Spleen (tissue), 11 donors: ENCODE measurements at regions not wholly inside any gene's neighbourhood (a gene's known extent, or its start where the extent isn't known, plus 50 kb on each side); places are given as distances from the start of the nearest gene placed in this dataset.

Experiments
- DNase-seq: peaks from one replicate; pipeline ENCODE4 v3.0.0-alpha.2; 2020
- H3K27ac ChIP-seq, 8 donors: fragments of 200-600 bp; sonication (generic) in 7 of 8; 1 replicate in 4 of 8; 2 replicates in 4 of 8; pipeline versions ENCODE4 v1.5.0 to v1.8.0; 2016 to 2021; ENCODE audit warnings: inconsistent platforms in 4 of 8, mild to moderate bottlenecking in 4 of 8, moderate library complexity in 1 of 8
- H3K27me3 ChIP-seq, 7 donors: fragments of 200-600 bp; sonication (generic) in 6 of 7; replicated peaks in 1 of 7; 1 replicate in 4 of 7; 2 replicates in 3 of 7; pipeline versions ENCODE4 v1.5.0 to v1.8.0; 2016 to 2021; ENCODE audit warnings: inconsistent platforms in 3 of 7, mild to moderate bottlenecking in 1 of 7
- H3K36me3 ChIP-seq, 6 donors: fragments of 200-600 bp; sonication (generic) in 5 of 6; 1 replicate in 4 of 6; 2 replicates in 2 of 6; pipeline versions ENCODE4 v1.5.0 to v1.8.0; 2016 to 2021; ENCODE audit warnings: inconsistent platforms in 2 of 6
- H3K4me1 ChIP-seq, 6 donors: fragments of 200-600 bp; sonication (generic) in 5 of 6; 1 replicate in 3 of 6; 2 replicates in 3 of 6; pipeline versions ENCODE4 v1.5.0 to v1.8.0; 2016 to 2021; ENCODE audit warnings: inconsistent platforms in 3 of 6
- H3K4me3 ChIP-seq, 8 donors: fragments of 200-600 bp; sonication (generic) in 7 of 8; 1 replicate in 4 of 8; 2 replicates in 4 of 8; pipeline versions ENCODE4 v1.5.0 to v1.8.0; 2016 to 2021; ENCODE audit warnings: inconsistent platforms in 4 of 8, mild to moderate bottlenecking in 4 of 8, moderate library complexity in 2 of 8
- H3K9me3 ChIP-seq, 8 donors: fragments of 200-600 bp; sonication (generic) in 7 of 8; 1 replicate in 4 of 8; 2 replicates in 4 of 8; pipeline versions ENCODE4 v1.5.0 to v1.8.0; 2016 to 2021; ENCODE audit warnings: inconsistent platforms in 4 of 8
- CTCF ChIP-seq, 11 experiments: fragments of 200-600 bp in 7 of 11; fragments of 450-650 bp in 4 of 11; sonication (generic) in 4 of 11; IDR thresholded peaks in 8 of 11; conservative IDR thresholded peaks in 3 of 11; 1 replicate in 7 of 11; 2 replicates in 4 of 11; pipeline versions ENCODE4 v1.4.0 to v1.8.0; 2016 to 2021; ENCODE audit warnings: antibody characterized with exemption in 11 of 11, inconsistent platforms in 4 of 11, mild to moderate bottlenecking in 1 of 11
- POLR2A ChIP-seq, 3 donors: fragments of 450-650 bp; IDR thresholded peaks; one replicate each; pipeline ENCODE4 v1.5.1; 2017; ENCODE audit warnings: antibody characterized with exemption in 3 of 3, mild to moderate bottlenecking in 1 of 3
- POLR2AphosphoS5 ChIP-seq, 3 donors: sonication (generic); formaldehyde crosslinking; IDR thresholded peaks; one replicate each; pipeline ENCODE4 v1.5.1; 2017; ENCODE audit warnings: antibody characterized with exemption in 3 of 3
- WGBS, 5 donors: extraction: QIAGEN DNeasy Blood & Tissue Kit in 3 of 5; methylation state at CpG; one replicate each; pipeline versions ENCODE4 v1.1.5 to v1.1.7; 2013 to 2018; 5-methylcytosine and 5-hydroxymethylcytosine counted together
- intact Hi-C: fragments of 100-400 bp; cut with DNase I; formaldehyde crosslinking; loops from one replicate; pipeline ENCODE4 v1.15.0; 2023; ENCODE audit warnings: low total_unique reads
- donor health status: healthy with polysubstance abuse.
- donor health status: DM: no; HTN: no; CAD: no; lungs with moderate emphysema.
- donor health status: DM: no; HTN: no; CAD: no.
- donor health status: Bipolar disorder and iron deficiency.
- donor health status: healthy.
- donor health status: DM: no; HTN: no; CAD: no.
- donor health status: DM: yes; HTN: yes; CAD: no.

- no peaks in the 10 kb centered on the region for H3K27me3 ChIP-seq
- no peak for DNase-seq
- no peaks in the 10 kb centered on the region for H3K9me3 ChIP-seq
- WGBS, 5 donors: 52 to 74% (median 69%) methylated on average over 1 of the region's 1 CpG
- H3K4me3 ChIP-seq: no peak overlapping the region
- H3K27ac ChIP-seq: no peak overlapping the region
- intact Hi-C loops: no loop called here
- TF ChIP-seq POLR2AphosphoS5 (IDR thresholded peaks at IDR 0.05): no peak
- TF ChIP-seq POLR2A (IDR thresholded peaks at IDR 0.05): no peak
- TF ChIP-seq CTCF (IDR thresholded peaks at IDR 0.05 in 8 of 11, conservative IDR thresholded peaks at IDR 0.05 in 3 of 11): no peak
- no peaks in the 10 kb centered on the region for H3K36me3 ChIP-seq
- no peaks in the 10 kb centered on the region for H3K4me1 ChIP-seq
These were observed 441.5 kb upstream of the SPRY2 start for GRCh38 chr13:80782441-80782840.

GRCh38 chr13:80778297-80778696, 437.4 kb upstream of the SPRY2 start:
- Histone ChIP-seq H3K36me3 (no peaks in the 10 kb centered on the region), H3K9me3 (no peaks in the 10 kb centered on the region), H3K27ac (no peak overlapping the region), H3K27me3 (no peaks in the 10 kb centered on the region), H3K4me1 (no peaks in the 10 kb centered on the region), H3K4me3 (no peak overlapping the region)
- TF ChIP-seq POLR2AphosphoS5 (IDR thresholded peaks at IDR 0.05) (no peak), POLR2A (IDR thresholded peaks at IDR 0.05) (no peak), CTCF (IDR thresholded peaks at IDR 0.05 in 8 of 11, conservative IDR thresholded peaks at IDR 0.05 in 3 of 11) (no peak)
- WGBS, 5 donors: 68 to 86% (median 73%) methylated on average over 1 of the region's 1 CpG
- intact Hi-C loops: no loop called here
- no peak for DNase-seq

GRCh38 chr13:80757694-80758093, 416.8 kb upstream of the SPRY2 start:
- Histone ChIP-seq H3K4me1 (no peaks in the 10 kb centered on the region), H3K27ac (no peak overlapping the region), H3K9me3 (peaks cover 0 to 6% (median 0%) of the 10 kb centered on the region in 8 donors), H3K4me3 (no peak overlapping the region), H3K36me3 (no peaks in the 10 kb centered on the region), H3K27me3 (no peaks in the 10 kb centered on the region)
- TF ChIP-seq POLR2A (IDR thresholded peaks at IDR 0.05): no peak
- no peak for TF ChIP-seq CTCF (IDR thresholded peaks at IDR 0.05 in 8 of 11, conservative IDR thresholded peaks at IDR 0.05 in 3 of 11)
- TF ChIP-seq POLR2AphosphoS5 (IDR thresholded peaks at IDR 0.05): no peak
- intact Hi-C loops: no loop called here
- no peak for DNase-seq

GRCh38 chr13:80755910-80756309, 415.0 kb upstream of the SPRY2 start:
- no peak for DNase-seq
- H3K27ac ChIP-seq: no peak overlapping the region
- 73 to 96% (median 89%) methylated on average over 1 of the region's 1 CpG for WGBS, 5 donors
- intact Hi-C loops: no loop called here
- no peaks in the 10 kb centered on the region for H3K36me3 ChIP-seq
- H3K27me3 ChIP-seq: no peaks in the 10 kb centered on the region
- TF ChIP-seq POLR2AphosphoS5 (IDR thresholded peaks at IDR 0.05) (no peak), POLR2A (IDR thresholded peaks at IDR 0.05) (no peak), CTCF (IDR thresholded peaks at IDR 0.05 in 8 of 11, conservative IDR thresholded peaks at IDR 0.05 in 3 of 11) (no peak)
- no peaks in the 10 kb centered on the region for H3K4me1 ChIP-seq
- H3K9me3 ChIP-seq: peaks cover 0 to 6% (median 0%) of the 10 kb centered on the region in 8 donors
- no peak overlapping the region for H3K4me3 ChIP-seq
